GM12878 (cell line): ENCODE measurements at regions not wholly inside any gene's neighbourhood (a gene's known extent, or its start where the extent isn't known, plus 50 kb on each side); places are given as distances from the start of the nearest gene placed in this dataset.

Experiments
- ATAC-seq: fragments of 200-7000 bp; cut with Tn5 transposase; 3 replicates; pipeline ENCODE4 v1.9.1; 2020; ENCODE audit warnings: mild to moderate bottlenecking, moderate library complexity
- BruUV-seq: library from RNA; stranded (reverse); fragments of 400-500 nt; replicated peaks from 2 replicates; lab custom pipeline; 2021; lab: Mats Ljungman, UMichigan
- CTCF ChIA-PET: fragments of 300-600 bp; sonication (Branson Sonifier 250); formaldehyde crosslinking; extraction: SDS; loops from one replicate; lab custom pipeline; 2021; ENCODE audit warnings: inconsistent platforms; lab: Yijun Ruan, JAX
- POLR2A ChIA-PET: fragments of 350-600 bp; formaldehyde crosslinking; extraction: SDS; loops from one replicate; lab custom pipeline; 2021; ENCODE audit warnings: inconsistent platforms; lab: Charles Lee
- RAD21 ChIA-PET: fragments of 300-600 bp; sonication (Branson Sonifier 250); formaldehyde crosslinking; loops from one replicate; lab custom pipeline; 2023; ENCODE audit warnings: antibody characterized with exemption; ENCODE audit not compliant: unreplicated experiment; lab: Charles Lee
- SMC1A ChIA-PET: fragments of 300-600 bp; sonication (Branson Sonifier 250); formaldehyde crosslinking; loops from one replicate; lab custom pipeline; 2023; ENCODE audit not compliant: unreplicated experiment, uncharacterized antibody; lab: Charles Lee
- DNase-seq: peaks from one replicate; pipeline ENCODE4 v3.0.0-alpha.2; 2011; ENCODE audit warnings: low read depth, low spot score
- FAIRE-seq: peaks from 3 replicates; lab custom pipeline; 2011; peaks lifted over from hg19 to GRCh38; lab: Jason Lieb, UNC
- H2AFZ ChIP-seq: 2 replicates; pipeline ENCODE4 v1.6.0; 2011; ENCODE audit warnings: low read depth, low read length, control low read depth; ENCODE audit not compliant: control insufficient read depth
- H3K27ac ChIP-seq: 2 replicates; pipeline ENCODE4 v1.5.1; 2011; ENCODE audit warnings: control low read depth; ENCODE audit not compliant: control insufficient read depth, insufficient read depth
- H3K27me3 ChIP-seq, 2 experiments: replicated peaks in 1 of 2; 2 replicates each; pipeline versions ENCODE4 v1.6.0 to v1.6.1; 2011; ENCODE audit warnings: low read length in 1 of 2; ENCODE audit not compliant: control insufficient read depth in 2 of 2, insufficient read depth in 2 of 2
- H3K36me3 ChIP-seq, 2 experiments: 2 replicates each; pipeline ENCODE4 v1.5.1; 2011; ENCODE audit warnings: low read length in 1 of 2; ENCODE audit not compliant: control insufficient read depth in 2 of 2, insufficient read depth in 2 of 2
- H3K4me1 ChIP-seq: 2 replicates; pipeline ENCODE4 v1.6.1; 2011; ENCODE audit warnings: mild to moderate bottlenecking, low read length, moderate library complexity, mixed read lengths; ENCODE audit not compliant: control insufficient read depth, insufficient read depth
- H3K4me2 ChIP-seq: 2 replicates; pipeline ENCODE4 v1.6.0; 2011; ENCODE audit warnings: control low read depth; ENCODE audit not compliant: control insufficient read depth, insufficient read depth
- H3K4me3 ChIP-seq: fragments of 200-600 bp; sonication (generic); 2 replicates; pipeline ENCODE4 v1.5.1; 2016
- H3K79me2 ChIP-seq: 2 replicates; pipeline ENCODE4 v1.6.0; 2011; ENCODE audit warnings: low read length; ENCODE audit not compliant: control insufficient read depth, insufficient read depth
- H3K9ac ChIP-seq: 2 replicates; pipeline ENCODE4 v1.8.0; 2011; ENCODE audit warnings: low read length, control low read depth, mixed read lengths; ENCODE audit not compliant: control insufficient read depth, insufficient read depth
- H3K9me3 ChIP-seq: replicated peaks from 3 replicates; pipeline ENCODE4 v1.5.1; 2011; ENCODE audit warnings: mild to moderate bottlenecking, low read length; ENCODE audit not compliant: control insufficient read depth, insufficient read depth
- H4K20me1 ChIP-seq: 2 replicates; pipeline ENCODE4 v1.6.0; 2011; ENCODE audit not compliant: control insufficient read depth, insufficient read depth
- CEBPB ChIP-seq, 2 experiments: fragments of 150-350 bp in 1 of 2; IDR thresholded peaks; 2 replicates each; pipeline ENCODE4 v1.6.1; 2012 to 2014; ENCODE audit warnings: low read depth in 2 of 2, low read length in 2 of 2, borderline replicate concordance in 1 of 2, inconsistent platforms in 1 of 2
- DPF2 ChIP-seq: fragments of 450-650 bp; IDR thresholded peaks from 2 replicates; pipeline ENCODE4 v1.6.1; 2017; ENCODE audit warnings: mild to moderate bottlenecking
- EP300 ChIP-seq, 2 experiments: fragments of 150-350 bp in 1 of 2; IDR thresholded peaks; 2 replicates each; pipeline ENCODE4 v1.6.1; 2011 to 2012; ENCODE audit warnings: low read depth in 2 of 2, low read length in 2 of 2, borderline replicate concordance in 1 of 2, improper control_type of control experiment in 1 of 2, inconsistent platforms in 1 of 2; ENCODE audit not compliant: control insufficient read depth in 1 of 2
- IKZF1 ChIP-seq: fragments of 450-650 bp; conservative IDR thresholded peaks from 2 replicates; pipeline ENCODE4 v1.6.1; 2017; ENCODE audit warnings: antibody characterized with exemption, mild to moderate bottlenecking
- IKZF2 ChIP-seq, 2 experiments: fragments of 450-650 bp; IDR thresholded peaks; 2 replicates each; pipeline ENCODE4 v1.6.1; 2017; ENCODE audit warnings: mild to moderate bottlenecking in 2 of 2, moderate library complexity in 2 of 2
- MTA2 ChIP-seq: fragments of 450-650 bp; IDR thresholded peaks from 2 replicates; pipeline ENCODE4 v1.6.1; 2016; ENCODE audit warnings: low read depth, mild to moderate bottlenecking, moderate library complexity
- SREBF1 ChIP-seq: IDR thresholded peaks from 2 replicates; pipeline ENCODE4 v1.6.1; 2012; ENCODE audit warnings: mild to moderate bottlenecking, low read length
- WGBS: methylation state at CpG from one replicate; pipeline ENCODE4 v1.1.6; 2016; ENCODE audit warnings: low lambda C conversion rate; ENCODE audit not compliant: insufficient replicate concordance, insufficient coverage; ENCODE audit errors: missing lambda C conversion rate; 5-methylcytosine and 5-hydroxymethylcytosine counted together
- in situ Hi-C: fragments of 300-500 bp; cut with MboI; formaldehyde crosslinking; loops from 9 replicates; pipeline ENCODE4 v1.14.3; 2018; ENCODE audit warnings: mixed read lengths
- intact Hi-C: fragments of 100-400 bp; cut with micrococcal nuclease; formaldehyde crosslinking; loops from one replicate; pipeline ENCODE4 v1.14.2; 2022; ENCODE audit not compliant: unreplicated experiment
- TF ChIP-seq, protein P1 (sequence below): fragments of 450-650 bp; IDR thresholded peaks from 2 replicates; pipeline ENCODE4 v1.6.1; 2018; ENCODE audit warnings: borderline replicate concordance, mild to moderate bottlenecking; ENCODE audit not compliant: partially characterized antibody
- TF ChIP-seq, protein P2 (sequence below): IDR thresholded peaks from 2 replicates; pipeline ENCODE4 v1.6.1; 2011; ENCODE audit warnings: low read depth, low read length, improper control_type of control experiment, borderline replicate concordance

DNA sequence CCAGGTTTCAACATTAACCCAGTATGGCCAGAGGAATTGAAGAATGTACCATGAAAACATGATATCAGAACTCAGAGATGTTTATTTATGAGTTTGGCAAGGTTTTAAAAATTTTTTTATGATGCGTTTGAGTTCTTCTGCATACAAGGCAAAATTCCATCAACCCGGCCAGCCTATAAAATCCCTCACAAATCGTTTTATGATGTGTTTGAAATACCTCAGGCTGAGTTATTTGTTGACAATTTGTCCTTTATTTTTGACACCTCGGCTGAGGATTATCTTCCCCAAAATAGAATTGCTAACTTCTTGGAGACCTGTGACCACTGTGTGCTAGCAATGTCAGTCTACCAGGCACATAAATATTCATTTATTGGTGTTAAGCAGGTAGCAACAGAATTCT is 91.9 kb upstream of the SLC24A3 start:
- ChIA-PET SMC1A (no interaction called here), POLR2A (no interaction called here), RAD21 (interaction anchor here (1.1 kb wide), 1 partner anchor 49 kb away, joined by 3 read pairs; no protein-coding TSS in a partner anchor), CTCF (no interaction called here)
- no peak overlapping the region for H3K4me3 ChIP-seq
- in situ Hi-C loops = no loop called here
- DNase-seq = no peak
- no peak for FAIRE-seq
- H3K36me3 ChIP-seq = no peaks in the 10 kb centered on the region
- H3K9me3 ChIP-seq = no peaks in the 10 kb centered on the region; the same call in 2 of the 3 replicates
- no peak overlapping the region for H2AFZ ChIP-seq
- 24% methylated on average over 4 of the region's 4 CpGs for WGBS
- H3K27ac ChIP-seq = no peak overlapping the region
- no peaks in the 10 kb centered on the region for H3K27me3 ChIP-seq
- intact Hi-C loops = no loop called here
- no peak overlapping the region for H3K4me2 ChIP-seq
- no peaks in the 10 kb centered on the region for H3K79me2 ChIP-seq
- H3K4me1 ChIP-seq = no peaks in the 10 kb centered on the region
- BruUV-seq = no TSS peak
- H4K20me1 ChIP-seq = no peaks in the 10 kb centered on the region
- H3K9ac ChIP-seq = no peak overlapping the region
- no peak for ATAC-seq
- TF ChIP-seq, protein P1, sequence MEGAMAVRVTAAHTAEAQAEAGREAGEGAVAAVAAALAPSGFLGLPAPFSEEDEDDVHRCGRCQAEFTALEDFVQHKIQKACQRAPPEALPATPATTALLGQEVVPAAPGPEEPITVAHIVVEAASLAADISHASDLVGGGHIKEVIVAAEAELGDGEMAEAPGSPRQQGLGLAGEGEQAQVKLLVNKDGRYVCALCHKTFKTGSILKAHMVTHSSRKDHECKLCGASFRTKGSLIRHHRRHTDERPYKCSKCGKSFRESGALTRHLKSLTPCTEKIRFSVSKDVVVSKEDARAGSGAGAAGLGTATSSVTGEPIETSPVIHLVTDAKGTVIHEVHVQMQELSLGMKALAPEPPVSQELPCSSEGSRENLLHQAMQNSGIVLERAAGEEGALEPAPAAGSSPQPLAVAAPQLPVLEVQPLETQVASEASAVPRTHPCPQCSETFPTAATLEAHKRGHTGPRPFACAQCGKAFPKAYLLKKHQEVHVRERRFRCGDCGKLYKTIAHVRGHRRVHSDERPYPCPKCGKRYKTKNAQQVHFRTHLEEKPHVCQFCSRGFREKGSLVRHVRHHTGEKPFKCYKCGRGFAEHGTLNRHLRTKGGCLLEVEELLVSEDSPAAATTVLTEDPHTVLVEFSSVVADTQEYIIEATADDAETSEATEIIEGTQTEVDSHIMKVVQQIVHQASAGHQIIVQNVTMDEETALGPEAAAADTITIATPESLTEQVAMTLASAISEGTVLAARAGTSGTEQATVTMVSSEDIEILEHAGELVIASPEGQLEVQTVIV = no peak
- TF ChIP-seq SREBF1 = no peak

DNA sequence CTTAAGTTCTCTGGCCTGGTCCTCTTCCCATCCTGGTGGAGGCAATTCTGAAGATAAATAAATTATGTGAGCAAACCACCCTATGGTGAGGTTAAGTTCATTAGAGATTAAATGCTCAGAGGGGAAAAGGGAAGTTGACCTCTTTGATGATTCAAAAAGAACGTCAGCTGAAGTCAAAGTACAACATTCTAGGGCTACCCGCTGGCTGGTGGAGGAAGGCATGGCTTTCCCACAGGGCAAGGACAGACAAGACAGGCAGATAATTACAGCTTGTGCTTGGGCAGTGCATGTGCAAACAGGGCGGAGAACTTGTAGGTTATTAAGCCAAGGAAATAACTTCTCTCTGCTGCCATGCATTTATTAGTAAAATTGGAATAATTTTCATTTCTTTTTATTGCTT is 91.0 kb upstream of the SLC24A3 start:
- ChIA-PET CTCF (interaction anchor here (1.1 kb wide), 1 partner anchor 84 kb away, joined by 3 read pairs; no protein-coding TSS in a partner anchor), RAD21 (interaction anchor here (1.1 kb wide), 1 partner anchor 50 kb away, joined by 3 read pairs; no protein-coding TSS in a partner anchor), SMC1A (interaction anchor here (0.8 kb wide), 1 partner anchor 47 kb away, joined by 3 read pairs; no protein-coding TSS in a partner anchor), POLR2A (no interaction called here)
- WGBS = 11% methylated on average over 3 of the region's 3 CpGs
- TF ChIP-seq EP300 (IDR thresholded peaks at IDR 0.05; ENCODE audit: borderline replicate concordance in 1 of 2, control insufficient read depth in 1 of 2, low read depth in 2 of 2, low read length in 2 of 2) (no peak), DPF2 (no peak), MTA2 (0 out of 2 replicates have a peak, but pooled peaks have one; percentile 22), IKZF2 (IDR thresholded peaks at IDR 0.05) (0 out of 4 replicates have a peak, but pooled peaks of 1 of the 2 experiments have one; percentile 11), IKZF1 (0 out of 2 replicates have a peak, but pooled peaks have one; percentile 14), CEBPB (IDR thresholded peaks at IDR 0.05; ENCODE audit: borderline replicate concordance in 1 of 2, low read depth in 2 of 2, low read length in 2 of 2) (no peak)
- TF ChIP-seq, protein P2, sequence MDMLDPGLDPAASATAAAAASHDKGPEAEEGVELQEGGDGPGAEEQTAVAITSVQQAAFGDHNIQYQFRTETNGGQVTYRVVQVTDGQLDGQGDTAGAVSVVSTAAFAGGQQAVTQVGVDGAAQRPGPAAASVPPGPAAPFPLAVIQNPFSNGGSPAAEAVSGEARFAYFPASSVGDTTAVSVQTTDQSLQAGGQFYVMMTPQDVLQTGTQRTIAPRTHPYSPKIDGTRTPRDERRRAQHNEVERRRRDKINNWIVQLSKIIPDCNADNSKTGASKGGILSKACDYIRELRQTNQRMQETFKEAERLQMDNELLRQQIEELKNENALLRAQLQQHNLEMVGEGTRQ = no peak
- FAIRE-seq (no peak), DNase-seq (no peak), ATAC-seq (peak; percentile 58)
- Histone ChIP-seq H3K9ac (no peak overlapping the region), H2AFZ (no peak overlapping the region), H3K4me2 (no peak overlapping the region), H3K79me2 (no peaks in the 10 kb centered on the region), H3K27ac (no peak overlapping the region), H3K4me1 (no peaks in the 10 kb centered on the region), H3K27me3 (no peaks in the 10 kb centered on the region), H3K4me3 (no peak overlapping the region), H4K20me1 (no peaks in the 10 kb centered on the region), H3K36me3 (no peaks in the 10 kb centered on the region), H3K9me3 (no peaks in the 10 kb centered on the region; the same call in 2 of the 3 replicates)
- intact Hi-C loops = no loop called here
- no TSS peak for BruUV-seq
- in situ Hi-C loops = no loop called here
